Lower lobe of right lung (tissue), 2 donors: ENCODE measurements at regions not wholly inside any gene's neighbourhood (a gene's known extent, or its start where the extent isn't known, plus 50 kb on each side); places are given as distances from the start of the nearest gene placed in this dataset.

ENCODE experiments used
- ATAC-seq, 2 donors: fragments of 200-7000 bp; cut with Tn5 transposase; one replicate each; pipeline ENCODE4 v1.9.1; 2020 to 2022; ENCODE audit warnings: mild to moderate bottlenecking in 2 of 2, moderate library complexity in 2 of 2
- DNase-seq: peaks from one replicate; pipeline ENCODE4 v3.0.0-alpha.2; 2020
- H3K27ac ChIP-seq: fragments of 200-600 bp; one replicate; pipeline ENCODE4 v1.8.0; 2022
- H3K27me3 ChIP-seq: fragments of 200-600 bp; one replicate; pipeline ENCODE4 v1.8.0; 2022; ENCODE audit warnings: low read depth
- H3K36me3 ChIP-seq: fragments of 200-600 bp; one replicate; pipeline ENCODE4 v1.8.0; 2022; ENCODE audit warnings: mild to moderate bottlenecking
- H3K4me1 ChIP-seq: fragments of 200-600 bp; one replicate; pipeline ENCODE4 v1.8.0; 2022
- H3K4me3 ChIP-seq: fragments of 200-600 bp; one replicate; pipeline ENCODE4 v1.8.0; 2022; ENCODE audit warnings: mild to moderate bottlenecking
- H3K9me3 ChIP-seq: fragments of 200-600 bp; one replicate; pipeline ENCODE4 v1.8.0; 2022
- intact Hi-C: fragments of 100-400 bp; cut with DNase I; formaldehyde crosslinking; loops from one replicate; pipeline ENCODE4 v1.11.0; 2022
- TF ChIP-seq, protein P1 (sequence below): fragments of 200-600 bp; IDR thresholded peaks from one replicate; pipeline ENCODE4 v1.8.0; 2022; ENCODE audit warnings: antibody characterized with exemption, mild to moderate bottlenecking
- donor health status: DM: no; HTN: yes; CAD: no; lungs with severe emphysema.

GRCh38 chr3:17800232-17800631 is 57.8 kb upstream of the TBC1D5 start:
- no peak for ATAC-seq
- TF ChIP-seq, protein P1, sequence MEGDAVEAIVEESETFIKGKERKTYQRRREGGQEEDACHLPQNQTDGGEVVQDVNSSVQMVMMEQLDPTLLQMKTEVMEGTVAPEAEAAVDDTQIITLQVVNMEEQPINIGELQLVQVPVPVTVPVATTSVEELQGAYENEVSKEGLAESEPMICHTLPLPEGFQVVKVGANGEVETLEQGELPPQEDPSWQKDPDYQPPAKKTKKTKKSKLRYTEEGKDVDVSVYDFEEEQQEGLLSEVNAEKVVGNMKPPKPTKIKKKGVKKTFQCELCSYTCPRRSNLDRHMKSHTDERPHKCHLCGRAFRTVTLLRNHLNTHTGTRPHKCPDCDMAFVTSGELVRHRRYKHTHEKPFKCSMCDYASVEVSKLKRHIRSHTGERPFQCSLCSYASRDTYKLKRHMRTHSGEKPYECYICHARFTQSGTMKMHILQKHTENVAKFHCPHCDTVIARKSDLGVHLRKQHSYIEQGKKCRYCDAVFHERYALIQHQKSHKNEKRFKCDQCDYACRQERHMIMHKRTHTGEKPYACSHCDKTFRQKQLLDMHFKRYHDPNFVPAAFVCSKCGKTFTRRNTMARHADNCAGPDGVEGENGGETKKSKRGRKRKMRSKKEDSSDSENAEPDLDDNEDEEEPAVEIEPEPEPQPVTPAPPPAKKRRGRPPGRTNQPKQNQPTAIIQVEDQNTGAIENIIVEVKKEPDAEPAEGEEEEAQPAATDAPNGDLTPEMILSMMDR: no peak
- intact Hi-C loops: no loop called here
- no peaks in the 10 kb centered on the region for H3K4me1 ChIP-seq
- no peaks in the 10 kb centered on the region for H3K27me3 ChIP-seq
- H3K9me3 ChIP-seq: no peaks in the 10 kb centered on the region
- H3K36me3 ChIP-seq: no peaks in the 10 kb centered on the region
- no peak overlapping the region for H3K4me3 ChIP-seq
- H3K27ac ChIP-seq: no peak overlapping the region
- no peak for DNase-seq

DNA sequence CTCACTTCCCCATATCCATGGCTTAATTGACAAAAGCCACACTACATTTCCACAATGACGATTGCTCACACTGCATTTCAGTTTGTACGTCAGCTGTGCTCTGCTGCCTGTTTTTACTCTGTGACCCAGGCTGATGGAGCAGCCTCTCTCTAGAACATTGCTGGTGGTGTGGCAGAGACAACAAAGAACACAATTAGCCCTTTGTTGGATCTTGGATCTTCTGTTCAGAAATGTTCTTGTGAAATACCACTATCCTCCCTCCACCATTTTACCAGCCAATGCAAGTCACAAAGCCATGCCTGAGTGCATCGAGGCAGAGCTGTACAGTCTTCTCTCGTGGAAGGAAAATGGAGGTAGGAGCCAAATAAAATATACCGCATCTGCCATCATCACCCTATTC is 56.9 kb upstream of the TBC1D5 start:
- intact Hi-C loops: no loop called here

DNA sequence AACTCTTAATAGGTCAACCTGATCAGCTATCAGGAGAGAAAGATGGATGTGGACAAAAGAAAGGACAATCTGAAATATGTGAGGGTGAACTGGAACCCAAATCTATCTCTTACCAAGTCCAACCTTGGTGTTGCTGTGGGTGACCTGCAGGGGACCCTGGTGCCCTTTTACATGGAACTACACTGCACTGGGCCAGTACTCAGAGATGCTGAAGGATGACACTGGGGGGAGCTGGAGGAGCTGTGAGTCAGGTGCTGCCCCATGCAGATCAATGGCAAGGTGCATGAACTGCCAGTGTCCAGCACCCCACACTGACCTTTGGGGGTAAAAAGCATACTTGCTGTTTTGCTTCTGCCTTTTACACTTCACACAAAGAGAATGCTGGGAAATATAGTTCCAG is 55.6 kb upstream of the TBC1D5 start:
- Histone ChIP-seq H3K27me3 (no peaks in the 10 kb centered on the region), H3K27ac (no peak overlapping the region), H3K9me3 (no peaks in the 10 kb centered on the region), H3K4me1 (no peaks in the 10 kb centered on the region), H3K36me3 (no peaks in the 10 kb centered on the region), H3K4me3 (no peak overlapping the region)
- no peak for ATAC-seq
- no peak for DNase-seq
- intact Hi-C loops: no loop called here
- TF ChIP-seq, protein P1: no peak

More for the DNA sequence above, 56.9 kb upstream of the TBC1D5 start:
- no peak overlapping the region for H3K27ac ChIP-seq
- TF ChIP-seq, protein P1: no peak
- no peaks in the 10 kb centered on the region for H3K36me3 ChIP-seq
- H3K4me1 ChIP-seq: no peaks in the 10 kb centered on the region
- DNase-seq: no peak
- no peaks in the 10 kb centered on the region for H3K27me3 ChIP-seq
- no peaks in the 10 kb centered on the region for H3K9me3 ChIP-seq
- no peak overlapping the region for H3K4me3 ChIP-seq
- no peak for ATAC-seq

GRCh38 chr3:17795711-17796110 is 53.3 kb upstream of the TBC1D5 start:
- Histone ChIP-seq H3K27ac (no peak overlapping the region), H3K4me3 (no peak overlapping the region), H3K36me3 (no peaks in the 10 kb centered on the region), H3K4me1 (no peaks in the 10 kb centered on the region), H3K9me3 (peaks cover 6% of the 10 kb centered on the region), H3K27me3 (no peaks in the 10 kb centered on the region)
- TF ChIP-seq, protein P1: no peak
- no peak for DNase-seq
- intact Hi-C loops: no loop called here
- no peak for ATAC-seq

DNA sequence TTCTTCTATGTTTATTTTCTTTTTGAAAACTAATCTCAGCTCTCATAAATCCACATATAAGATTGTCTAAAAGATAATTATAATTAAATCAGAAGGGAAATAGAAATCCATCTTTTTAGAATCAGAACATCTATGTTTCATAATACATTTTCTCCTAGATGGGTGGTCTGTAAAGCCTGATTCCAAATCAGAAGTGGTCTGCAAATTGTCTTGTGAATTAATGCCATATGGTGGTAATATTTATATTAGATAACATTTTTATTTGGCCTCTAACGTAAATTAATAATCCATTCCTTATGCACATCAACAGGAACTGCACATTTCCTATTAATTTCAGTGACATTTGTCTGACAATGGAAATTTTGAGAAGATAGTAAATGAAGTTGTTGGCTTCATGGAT is 52.8 kb upstream of the TBC1D5 start:
- Histone ChIP-seq H3K27ac (no peak overlapping the region), H3K4me1 (no peaks in the 10 kb centered on the region), H3K9me3 (peaks cover 6% of the 10 kb centered on the region), H3K27me3 (no peaks in the 10 kb centered on the region), H3K36me3 (no peaks in the 10 kb centered on the region), H3K4me3 (no peak overlapping the region)
- DNase-seq: no peak
- intact Hi-C loops: no loop called here
- TF ChIP-seq, protein P1: no peak
- no peak for ATAC-seq
